ENCODE measurements at regions not wholly inside any gene's neighbourhood (a gene's known extent, or its start where the extent isn't known, plus 50 kb on each side); places are given as distances from the start of the nearest gene placed in this dataset.

GRCh38 chr14:99041141-99041819, 230.7 kb downstream of the BCL11B start:
- DNase-seq = no peak

GRCh38 chr14:99041820-99042174, 230.2 kb downstream of the BCL11B start:
- no peak for DNase-seq

- DNase-seq = no peak
Observed at GRCh38 chr14:99042381-99043266, 229.4 kb downstream of the BCL11B start.

GRCh38 chr14:99043267-99043615, 228.8 kb downstream of the BCL11B start:
- DNase-seq = no peak

DNA sequence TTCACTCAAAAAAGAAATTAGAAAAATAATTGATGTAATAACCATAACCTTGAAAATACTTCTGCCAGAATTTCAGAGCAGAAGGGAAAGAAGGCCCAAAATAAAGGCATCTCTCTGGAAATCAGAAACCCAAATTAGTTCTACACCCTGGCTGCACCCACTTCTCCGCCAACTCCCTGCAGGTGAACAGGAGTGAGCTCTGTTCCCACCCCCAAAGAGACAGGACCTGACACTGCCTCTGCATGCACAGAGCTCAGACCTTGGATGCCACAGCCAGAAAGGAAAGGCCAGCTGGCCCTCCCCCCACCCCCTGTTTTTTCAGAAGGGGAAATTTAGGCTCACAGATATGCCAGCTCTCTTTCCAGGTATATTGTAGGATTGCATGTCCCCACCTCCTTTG, 228.2 kb downstream of the BCL11B start:
- DNase-seq = no peak

DNA sequence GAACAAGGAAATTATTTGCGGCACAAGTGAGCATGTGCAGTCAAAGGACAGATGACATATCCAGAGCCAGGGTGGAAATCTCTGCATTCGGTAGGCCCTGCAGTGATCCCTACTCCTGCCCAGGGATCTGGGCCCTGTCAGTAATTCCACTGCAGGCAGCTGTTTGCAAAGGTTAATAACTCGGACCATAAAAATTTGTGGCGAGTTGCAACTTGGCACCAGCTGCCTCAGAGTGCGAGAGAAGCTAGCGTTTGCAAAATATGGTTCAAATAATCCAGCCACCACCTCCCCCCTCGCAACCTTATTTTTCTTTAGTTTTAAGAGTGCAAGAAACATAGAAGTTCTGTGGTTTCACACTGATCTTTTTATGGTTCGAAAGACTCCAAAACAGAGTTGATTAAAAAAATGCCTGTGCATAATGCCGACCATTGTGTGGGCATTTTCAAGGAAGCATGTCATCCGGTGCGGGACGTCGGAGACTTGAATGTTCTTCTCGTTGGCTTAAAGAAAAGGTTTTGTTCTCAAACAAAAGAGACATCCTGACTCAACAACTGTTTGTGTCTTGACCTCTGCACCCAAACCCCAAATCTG, 224.5 kb downstream of the BCL11B start:
- DNase-seq = no peak

GRCh38 chr14:99050309-99050708, 221.7 kb downstream of the BCL11B start:
- no peak for DNase-seq

- DNase-seq = no peak
Observed at GRCh38 chr14:99052467-99052866, 219.5 kb downstream of the BCL11B start.

DNA sequence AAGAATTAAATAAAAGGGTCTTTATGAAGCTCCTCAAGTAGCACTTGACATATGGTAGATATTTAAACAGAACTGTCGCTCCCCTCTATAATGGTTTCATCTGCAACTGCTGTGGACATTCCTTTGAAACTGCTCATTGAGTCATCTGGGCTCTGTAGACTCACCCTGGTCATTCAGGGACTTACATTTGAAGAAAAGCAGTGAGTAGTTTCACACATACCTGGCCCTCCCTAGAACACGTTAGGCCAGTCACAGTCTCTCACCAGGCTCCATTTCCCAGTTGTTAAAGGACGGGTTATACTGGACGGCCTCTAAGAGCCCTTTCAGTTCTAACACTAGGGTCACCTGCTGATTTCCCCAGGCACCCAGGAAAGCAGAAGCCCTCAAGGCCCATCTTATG, 217.0 kb downstream of the BCL11B start:
- no peak for DNase-seq

DNA sequence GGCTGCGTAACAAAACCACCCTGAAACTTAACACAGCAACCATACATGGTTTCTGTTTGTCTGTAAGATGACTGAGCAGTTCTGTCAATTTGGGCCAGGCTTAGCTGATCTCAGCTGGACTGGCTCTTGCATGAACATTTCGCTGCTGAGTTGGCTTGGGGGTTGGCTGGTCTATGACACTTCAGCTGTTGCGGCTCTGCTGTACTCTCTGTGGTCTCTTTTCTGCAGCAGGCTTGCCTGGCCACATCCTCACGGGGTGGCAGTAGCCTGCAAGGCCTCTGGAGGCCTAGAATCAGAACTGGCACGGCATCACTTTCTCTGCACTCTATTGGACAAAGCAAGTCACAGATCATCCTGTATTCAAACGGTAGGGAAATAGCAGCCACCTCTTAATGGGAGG, 216.2 kb downstream of the BCL11B start:
- no peak for DNase-seq

DNA sequence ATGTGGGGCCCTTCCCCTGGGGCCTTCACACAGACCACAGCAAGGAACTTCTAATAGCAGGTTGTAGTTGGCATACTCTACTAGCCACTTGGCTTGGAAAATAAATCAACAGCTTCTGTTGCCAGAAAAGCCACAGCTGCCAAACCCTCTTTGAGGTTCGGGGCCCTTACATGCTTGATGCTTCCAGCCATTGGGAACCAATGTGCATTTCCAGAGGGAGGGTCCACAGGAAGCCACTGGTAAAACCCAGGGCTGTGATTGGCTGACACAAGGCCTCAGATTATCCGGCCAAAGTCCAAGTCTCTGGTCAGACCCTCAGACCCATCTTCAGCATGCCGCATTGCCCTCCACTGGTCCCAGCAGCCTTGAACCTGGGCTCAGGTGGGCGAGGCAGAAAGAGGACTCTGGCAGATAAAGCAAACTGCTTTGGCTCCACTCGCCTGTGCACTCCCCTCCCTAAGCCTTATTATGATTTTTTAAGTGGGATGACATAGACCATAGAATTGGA, 214.4 kb downstream of the BCL11B start:
- DNase-seq = no peak

DNA sequence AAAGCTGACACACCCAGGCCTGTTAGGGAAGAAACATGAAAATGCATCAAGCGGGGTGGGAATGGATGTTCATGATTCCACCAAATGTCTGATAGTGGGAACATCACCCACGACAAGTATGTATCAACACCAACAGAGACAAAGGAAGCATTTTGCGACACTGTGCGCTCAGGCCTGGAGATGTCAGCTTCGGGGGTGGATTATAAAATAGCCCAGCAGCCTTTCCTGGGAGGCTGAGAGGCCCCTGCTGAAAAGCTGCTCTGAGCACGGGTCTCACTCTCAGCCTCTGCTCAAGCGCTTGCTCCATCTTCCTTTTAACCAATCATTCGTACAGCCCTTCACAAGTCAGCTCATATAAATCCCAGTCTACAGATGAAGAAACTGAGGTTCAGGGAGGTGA, 213.5 kb downstream of the BCL11B start:
- DNase-seq = no peak

DNA sequence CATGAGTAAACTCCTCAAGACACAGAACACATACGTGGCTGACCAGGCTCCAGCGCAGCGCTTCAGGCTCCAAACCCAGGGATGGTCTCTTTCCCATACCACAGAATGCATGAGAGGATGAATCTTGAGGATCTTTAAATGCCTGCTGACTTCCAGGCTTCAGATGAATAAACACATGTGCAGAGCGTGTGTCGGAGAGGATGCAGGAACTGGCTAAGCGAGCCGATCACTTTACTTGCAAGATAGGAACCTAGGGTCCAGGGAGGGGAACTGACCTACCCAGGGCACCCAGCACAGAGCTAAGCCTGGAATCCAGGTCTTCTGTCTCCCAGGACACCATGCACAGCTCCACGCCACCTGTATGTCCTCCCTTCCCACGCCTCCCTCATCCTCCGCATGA, 209.8 kb downstream of the BCL11B start:
- no peak for DNase-seq

DNA sequence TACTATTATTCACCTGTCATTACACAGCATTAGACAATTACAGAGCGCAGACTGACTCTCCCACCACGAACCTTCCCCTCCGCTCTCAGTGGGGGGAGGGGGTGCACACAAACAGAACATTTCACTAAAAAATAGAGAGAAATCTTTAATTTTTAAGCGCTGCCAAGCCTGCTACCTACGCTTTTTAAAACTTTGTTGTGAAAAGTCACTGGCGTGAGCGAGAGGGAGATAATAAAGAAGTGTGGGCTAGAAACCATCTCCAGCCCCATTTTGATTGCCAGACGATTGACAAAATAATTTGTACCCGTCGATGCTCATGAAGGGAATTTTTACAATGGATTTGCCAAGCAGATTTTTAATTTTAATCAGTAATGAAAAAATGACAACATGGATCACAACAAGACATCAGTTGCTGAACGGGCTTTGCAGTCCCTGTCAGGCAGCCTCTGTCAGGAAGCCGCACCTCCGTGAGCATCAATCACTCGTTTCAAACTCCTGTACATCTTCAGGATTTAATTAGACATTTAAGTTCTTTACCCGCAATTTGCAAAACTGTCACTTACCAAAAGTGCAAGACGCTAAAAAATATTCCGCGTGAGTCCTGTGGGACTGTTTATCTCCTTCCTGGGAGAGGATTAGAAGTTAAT, 209.1 kb downstream of the BCL11B start:
- DNase-seq = no peak

DNA sequence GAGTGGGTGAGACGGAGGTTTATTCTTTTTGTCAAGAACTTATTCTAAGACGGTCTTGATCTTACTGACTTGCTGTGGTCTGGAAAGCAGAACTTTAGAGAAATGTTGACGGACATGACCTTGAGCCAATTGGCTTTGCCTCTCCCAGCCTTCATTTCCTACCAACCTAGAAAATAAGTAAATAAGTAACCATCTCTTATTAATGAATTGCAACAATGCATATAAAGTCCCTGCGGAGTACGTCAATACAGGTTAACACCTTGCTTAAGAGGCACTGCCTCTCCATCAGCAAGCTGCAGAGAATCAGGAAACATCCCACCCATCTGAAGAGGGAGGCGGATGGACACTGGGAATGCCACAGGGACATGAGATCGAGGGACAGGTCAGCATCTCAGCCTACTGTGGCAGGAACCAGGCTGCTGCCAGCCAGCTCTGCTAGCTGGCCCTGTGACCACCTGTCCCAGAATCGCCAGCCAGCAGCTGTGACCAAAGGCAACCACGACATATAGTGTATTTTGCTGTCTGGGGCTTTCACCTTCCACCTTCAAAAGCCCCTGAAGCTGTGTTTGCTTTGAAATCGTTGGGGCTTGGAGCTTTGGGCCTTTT, 208.3 kb downstream of the BCL11B start:
- no peak for DNase-seq

DNA sequence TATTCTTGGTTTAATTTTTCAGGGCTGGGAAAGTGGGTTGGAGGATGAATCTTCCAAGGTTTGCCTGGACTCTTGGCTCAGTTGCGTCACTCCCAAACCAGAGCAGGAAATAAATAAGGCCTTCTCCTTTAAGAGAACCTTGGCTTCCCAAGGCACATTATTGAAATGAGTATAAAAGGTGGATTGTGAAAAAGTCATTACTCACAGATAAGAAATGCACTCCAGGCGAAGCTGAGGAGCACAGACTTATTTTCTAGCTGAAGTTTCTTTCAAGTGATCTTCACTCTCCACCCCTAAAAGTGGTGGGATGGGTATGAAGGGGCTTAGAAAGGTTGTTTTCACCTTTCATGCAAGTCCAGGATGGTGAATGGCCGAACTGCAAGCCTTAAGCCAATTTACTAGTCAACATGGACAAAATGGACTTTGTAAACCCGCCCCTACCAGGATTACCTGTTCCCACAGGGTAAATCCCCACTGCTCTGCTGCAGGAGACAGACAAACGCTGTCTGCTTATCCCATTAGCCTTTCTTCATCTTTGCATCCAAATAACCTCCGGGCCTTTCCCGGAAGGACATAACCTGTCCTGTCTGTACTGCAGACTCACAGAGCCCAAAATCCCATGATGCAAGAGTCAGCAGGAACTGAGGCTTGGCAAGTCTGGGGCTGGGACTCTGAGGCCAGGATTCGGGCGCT, 207.6 kb downstream of the BCL11B start:
- no peak for DNase-seq

DNA sequence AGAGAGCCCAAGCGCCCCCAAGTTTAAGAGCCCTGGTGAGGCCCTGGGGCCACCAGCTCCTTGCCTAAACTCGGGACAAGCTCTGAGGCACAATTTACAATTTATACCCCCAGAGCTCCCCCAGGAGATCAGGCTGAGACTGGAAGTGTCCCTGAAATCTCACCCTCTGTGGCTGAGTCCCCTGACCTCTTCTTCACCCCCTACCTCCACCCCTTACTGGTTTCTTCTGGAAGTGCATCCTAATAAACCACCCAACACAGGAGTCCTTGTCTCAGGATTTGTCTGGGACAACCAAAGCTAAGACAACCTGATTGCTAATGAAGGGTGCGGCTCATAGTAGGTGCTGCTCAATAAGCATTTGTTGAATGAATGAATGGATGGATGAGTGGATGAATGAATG, 206.4 kb downstream of the BCL11B start:
- no peak for DNase-seq

DNA sequence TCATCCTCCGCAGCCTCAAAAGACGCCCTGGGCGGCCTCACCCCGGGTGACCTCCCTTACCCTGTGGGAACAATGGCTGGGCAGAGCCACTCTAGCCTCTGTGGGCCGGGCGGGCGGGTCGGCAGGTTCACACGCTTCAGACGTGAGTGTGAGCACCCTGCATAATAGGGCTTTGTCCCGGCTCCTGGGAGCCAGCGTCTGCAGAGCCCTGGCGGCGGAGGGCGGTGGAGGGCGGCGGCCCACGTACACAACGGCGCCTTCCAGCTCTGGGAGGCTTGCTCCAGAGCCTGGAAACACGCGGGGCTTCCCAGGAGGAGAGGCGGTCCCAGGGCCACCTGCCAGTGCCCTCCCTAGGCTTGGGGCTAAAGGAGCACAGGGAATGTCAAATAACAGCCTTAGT, 205.6 kb downstream of the BCL11B start:
- DNase-seq = no peak

- DNase-seq = no peak
Observed at GRCh38 chr14:99067141-99067920, 204.7 kb downstream of the BCL11B start.

DNA sequence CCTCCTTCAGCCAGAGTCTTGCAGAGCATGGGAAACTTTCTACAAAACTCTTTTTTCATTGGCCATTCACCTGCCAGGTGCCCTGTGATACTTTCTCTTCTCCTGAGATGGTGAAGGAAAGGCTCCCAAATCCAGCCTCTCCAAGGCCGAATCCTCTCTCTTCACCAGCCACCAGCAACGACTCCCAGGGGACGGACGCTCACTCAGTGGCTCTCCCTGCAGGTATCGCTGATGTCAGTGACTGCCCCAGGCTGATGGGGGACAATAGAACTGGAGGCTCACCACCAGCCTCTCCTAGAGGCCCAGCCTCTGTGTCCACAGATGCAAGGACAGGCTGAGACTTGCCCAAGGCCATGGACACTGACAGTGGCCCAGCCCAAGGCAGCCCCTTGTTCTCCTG, 204.1 kb downstream of the BCL11B start:
- no peak for DNase-seq

GRCh38 chr14:99069946-99070345, 202.1 kb downstream of the BCL11B start:
- no peak for DNase-seq

DNA sequence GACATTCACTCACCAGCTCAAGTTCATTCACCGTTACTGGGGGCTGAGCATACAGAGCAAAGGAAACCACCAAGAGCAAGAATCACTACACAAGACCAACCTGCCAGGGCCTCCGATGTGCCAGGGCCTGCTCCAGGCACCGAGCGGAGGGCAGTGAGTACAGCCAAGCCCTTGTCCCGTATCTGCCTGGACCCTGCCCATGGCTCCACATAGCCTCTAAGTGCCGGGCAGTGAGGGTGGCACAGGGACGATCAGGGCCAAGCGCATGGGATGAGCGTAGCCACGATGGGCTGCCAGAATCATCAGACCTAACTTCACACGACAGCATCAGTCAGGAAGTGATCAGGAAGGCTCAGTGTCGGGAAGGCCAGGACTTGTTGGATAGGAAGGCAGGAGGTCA, 199.6 kb downstream of the BCL11B start:
- no peak for DNase-seq

Data from NCI-H774 (cell line).